Activated CD8-positive, alpha-beta T cell treated with anti-CD3 and anti-CD28 coated beads, Interleukin-2, amount 10 ng/mL, durations not matched to agents 7 days and 5 days (primary cell): ENCODE measurements at regions not wholly inside any gene's neighbourhood (a gene's known extent, or its start where the extent isn't known, plus 50 kb on each side); places are given as distances from the start of the nearest gene placed in this dataset.

ENCODE experiments used
- ATAC-seq: fragments of 150-1000 bp; cut with Tn5 transposase; one replicate; pipeline ENCODE4 v1.10.0; 2021; ENCODE audit warnings: moderate library complexity
- CTCF ChIA-PET: fragments of 350-600 bp; sonication (Branson Sonifier 250); formaldehyde crosslinking; loops from one replicate; lab custom pipeline; 2021; ENCODE audit warnings: antibody characterized with exemption; lab: Charles Lee
- POLR2A ChIA-PET: fragments of 350-600 bp; sonication (Branson Sonifier 250); formaldehyde crosslinking; loops from one replicate; lab custom pipeline; 2021; ENCODE audit warnings: antibody characterized with exemption; lab: Charles Lee
- DNase-seq: peaks from one replicate; pipeline ENCODE4 v3.0.0-alpha.2; 2020
- H3K27ac Mint-ChIP-seq: one replicate; pipeline ENCODE4 v1.8.0; 2021; ENCODE audit warnings: mild to moderate bottlenecking, mixed read lengths
- H3K27me3 Mint-ChIP-seq: one replicate; pipeline ENCODE4 v1.8.0; 2021; ENCODE audit warnings: low read depth, mixed read lengths
- H3K36me3 Mint-ChIP-seq: one replicate; pipeline ENCODE4 v1.8.0; 2021; ENCODE audit warnings: low read depth, mixed read lengths
- H3K4me1 Mint-ChIP-seq: one replicate; pipeline ENCODE4 v1.8.0; 2021; ENCODE audit warnings: low read depth, mixed read lengths
- H3K4me3 Mint-ChIP-seq: one replicate; pipeline ENCODE4 v1.8.0; 2021; ENCODE audit warnings: mild to moderate bottlenecking, mixed read lengths
- H3K9me3 Mint-ChIP-seq: one replicate; pipeline ENCODE4 v1.8.0; 2022; ENCODE audit warnings: mixed read lengths; ENCODE audit not compliant: insufficient read depth

GRCh38 chr14:36465178-36465577 is 54.9 kb downstream of the NKX2-1 start:
- CTCF ChIA-PET: no interaction called here
- POLR2A ChIA-PET: no interaction called here
- Mint-ChIP-seq H3K36me3 (no peaks in the 10 kb centered on the region), H3K9me3 (no peaks in the 10 kb centered on the region), H3K27me3 (peaks cover 2% of the 10 kb centered on the region), H3K4me3 (no peak overlapping the region), H3K4me1 (no peaks in the 10 kb centered on the region), H3K27ac (no peak overlapping the region)
- no peak for DNase-seq
- ATAC-seq: no peak

- H3K36me3 Mint-ChIP-seq: no peaks in the 10 kb centered on the region
- no peaks in the 10 kb centered on the region for H3K27me3 Mint-ChIP-seq
- H3K4me1 Mint-ChIP-seq: no peaks in the 10 kb centered on the region
- ATAC-seq: no peak
- POLR2A ChIA-PET: no interaction called here
- no peak for DNase-seq
- H3K4me3 Mint-ChIP-seq: no peak overlapping the region
- H3K9me3 Mint-ChIP-seq: no peaks in the 10 kb centered on the region
- H3K27ac Mint-ChIP-seq: no peak overlapping the region
- CTCF ChIA-PET: no interaction called here
Observed at GRCh38 chr14:36462890-36463289, 57.1 kb downstream of the NKX2-1 start.

- Mint-ChIP-seq H3K4me3 (no peak overlapping the region), H3K27ac (no peak overlapping the region), H3K9me3 (no peaks in the 10 kb centered on the region), H3K36me3 (no peaks in the 10 kb centered on the region), H3K4me1 (no peaks in the 10 kb centered on the region), H3K27me3 (no peaks in the 10 kb centered on the region)
- POLR2A ChIA-PET: no interaction called here
- DNase-seq: no peak
- ATAC-seq: no peak
- CTCF ChIA-PET: no interaction called here
Observed at GRCh38 chr14:36455241-36455627, 64.8 kb downstream of the NKX2-1 start.

GRCh38 chr14:36454599-36455240 is 65.3 kb downstream of the NKX2-1 start:
- DNase-seq: no peak
- no peaks in the 10 kb centered on the region for H3K9me3 Mint-ChIP-seq
- H3K36me3 Mint-ChIP-seq: no peaks in the 10 kb centered on the region
- no peak for ATAC-seq
- no peaks in the 10 kb centered on the region for H3K4me1 Mint-ChIP-seq
- ChIA-PET CTCF (no interaction called here), POLR2A (no interaction called here)
- no peak overlapping the region for H3K27ac Mint-ChIP-seq
- H3K4me3 Mint-ChIP-seq: no peak overlapping the region
- no peaks in the 10 kb centered on the region for H3K27me3 Mint-ChIP-seq

GRCh38 chr14:36452860-36453259 is 67.2 kb downstream of the NKX2-1 start:
- Mint-ChIP-seq H3K27ac (no peak overlapping the region), H3K27me3 (no peaks in the 10 kb centered on the region), H3K4me1 (no peaks in the 10 kb centered on the region), H3K36me3 (no peaks in the 10 kb centered on the region), H3K4me3 (no peak overlapping the region), H3K9me3 (no peaks in the 10 kb centered on the region)
- no peak for ATAC-seq
- ChIA-PET POLR2A (no interaction called here), CTCF (no interaction called here)
- no peak for DNase-seq

- ChIA-PET POLR2A (no interaction called here), CTCF (no interaction called here)
- ATAC-seq (no peak), DNase-seq (no peak)
- Mint-ChIP-seq H3K9me3 (no peaks in the 10 kb centered on the region), H3K27ac (no peak overlapping the region), H3K4me1 (no peaks in the 10 kb centered on the region), H3K36me3 (no peaks in the 10 kb centered on the region), H3K27me3 (no peaks in the 10 kb centered on the region), H3K4me3 (no peak overlapping the region)
Observed at GRCh38 chr14:36451310-36452065, 68.5 kb downstream of the NKX2-1 start.

GRCh38 chr14:36450550-36450949 is 69.5 kb downstream of the NKX2-1 start:
- POLR2A ChIA-PET: no interaction called here
- Mint-ChIP-seq H3K27ac (no peak overlapping the region), H3K4me1 (no peaks in the 10 kb centered on the region), H3K9me3 (no peaks in the 10 kb centered on the region), H3K4me3 (no peak overlapping the region), H3K36me3 (no peaks in the 10 kb centered on the region), H3K27me3 (no peaks in the 10 kb centered on the region)
- CTCF ChIA-PET: no interaction called here
- ATAC-seq (no peak), DNase-seq (no peak)

- POLR2A ChIA-PET: no interaction called here
- CTCF ChIA-PET: no interaction called here
- Mint-ChIP-seq H3K27ac (no peak overlapping the region), H3K9me3 (no peaks in the 10 kb centered on the region), H3K27me3 (no peaks in the 10 kb centered on the region), H3K4me3 (no peak overlapping the region), H3K36me3 (no peaks in the 10 kb centered on the region), H3K4me1 (no peaks in the 10 kb centered on the region)
- ATAC-seq (no peak), DNase-seq (no peak)
Observed at GRCh38 chr14:36449903-36450302, 70.1 kb downstream of the NKX2-1 start.

GRCh38 chr14:36443374-36443773 is 76.7 kb downstream of the NKX2-1 start:
- H3K36me3 Mint-ChIP-seq: no peaks in the 10 kb centered on the region
- no peaks in the 10 kb centered on the region for H3K4me1 Mint-ChIP-seq
- ATAC-seq (no peak), DNase-seq (no peak)
- H3K9me3 Mint-ChIP-seq: no peaks in the 10 kb centered on the region
- ChIA-PET CTCF (no interaction called here), POLR2A (no interaction called here)
- H3K4me3 Mint-ChIP-seq: no peak overlapping the region
- no peak overlapping the region for H3K27ac Mint-ChIP-seq
- H3K27me3 Mint-ChIP-seq: peaks cover 6% of the 10 kb centered on the region

GRCh38 chr14:36442824-36443241 is 77.2 kb downstream of the NKX2-1 start:
- ChIA-PET POLR2A (no interaction called here), CTCF (no interaction called here)
- no peak overlapping the region for H3K27ac Mint-ChIP-seq
- no peaks in the 10 kb centered on the region for H3K9me3 Mint-ChIP-seq
- no peaks in the 10 kb centered on the region for H3K36me3 Mint-ChIP-seq
- ATAC-seq (no peak), DNase-seq (no peak)
- no peaks in the 10 kb centered on the region for H3K4me1 Mint-ChIP-seq
- H3K4me3 Mint-ChIP-seq: no peak overlapping the region
- peaks cover 6% of the 10 kb centered on the region for H3K27me3 Mint-ChIP-seq

GRCh38 chr14:36441283-36441682 is 78.7 kb downstream of the NKX2-1 start:
- DNase-seq: no peak
- no peak for ATAC-seq
- ChIA-PET CTCF (no interaction called here), POLR2A (no interaction called here)
- H3K4me1 Mint-ChIP-seq: no peaks in the 10 kb centered on the region
- no peak overlapping the region for H3K27ac Mint-ChIP-seq
- H3K9me3 Mint-ChIP-seq: no peaks in the 10 kb centered on the region
- no peak overlapping the region for H3K4me3 Mint-ChIP-seq
- H3K27me3 Mint-ChIP-seq: peaks cover 8% of the 10 kb centered on the region
- H3K36me3 Mint-ChIP-seq: no peaks in the 10 kb centered on the region

- no peak overlapping the region for H3K27ac Mint-ChIP-seq
- ChIA-PET POLR2A (no interaction called here), CTCF (no interaction called here)
Observed at GRCh38 chr14:36439766-36440165, 80.3 kb downstream of the NKX2-1 start.

More at GRCh38 chr14:36439766-36440165, 80.3 kb downstream of the NKX2-1 start:
- ATAC-seq: no peak
- Mint-ChIP-seq H3K4me3 (no peak overlapping the region), H3K36me3 (no peaks in the 10 kb centered on the region), H3K4me1 (no peaks in the 10 kb centered on the region), H3K27me3 (peaks cover 8% of the 10 kb centered on the region), H3K9me3 (no peaks in the 10 kb centered on the region)
- no peak for DNase-seq
